ENCODE measurements at regions not wholly inside any gene's neighbourhood (a gene's known extent, or its start where the extent isn't known, plus 50 kb on each side); places are given as distances from the start of the nearest gene placed in this dataset.

DNA sequence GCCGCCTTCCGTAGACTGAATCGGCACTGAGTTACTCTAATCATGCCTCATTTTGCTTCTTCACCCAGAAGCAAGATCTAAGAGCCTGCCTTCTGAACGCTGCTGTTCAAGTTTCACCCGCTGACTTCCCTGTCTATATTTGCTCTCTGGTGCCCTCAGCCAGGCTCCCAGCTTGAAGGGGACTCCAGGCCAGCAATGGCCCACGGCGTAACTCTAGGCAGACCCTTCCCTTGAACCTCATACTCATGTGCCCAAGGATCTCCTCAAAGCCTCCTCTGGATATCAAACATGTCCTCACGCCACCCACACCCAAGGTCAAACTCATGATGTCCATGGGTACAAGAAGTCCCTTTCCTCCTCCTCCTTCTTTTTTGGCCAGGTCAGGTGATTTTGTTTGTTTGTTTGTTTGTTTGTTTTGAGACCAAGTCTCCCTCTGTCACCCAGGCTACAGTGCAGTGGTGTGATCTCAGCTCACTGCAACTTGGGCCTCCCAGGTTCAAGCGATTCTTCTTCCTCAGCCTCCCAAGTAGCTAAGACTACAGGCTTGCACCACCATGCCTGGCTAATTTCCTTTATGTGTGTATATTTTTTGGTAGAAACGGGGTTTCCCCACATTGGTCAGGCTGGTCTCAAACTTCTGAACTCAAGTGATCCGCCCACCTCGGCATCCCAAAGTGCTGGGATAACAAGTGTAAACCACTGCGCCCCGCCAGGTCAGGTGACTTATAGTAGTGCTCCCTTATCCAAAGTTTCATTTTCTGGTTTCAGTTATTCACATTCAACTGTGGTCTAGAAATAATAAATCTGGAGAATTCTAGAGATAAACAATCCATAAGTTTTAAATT is 239.0 kb downstream of the SYK start:
- ChIA-PET POLR2A (ENCODE audit: partially characterized antibody) (no interaction called here), CTCF (ENCODE audit: partially characterized antibody) (interaction anchor here (1.5 kb wide), 1 partner anchor 385 kb away, joined by 4 read pairs; no protein-coding TSS in a partner anchor)
- peaks cover 12% of the 10 kb centered on the region for H3K4me1 ChIP-seq (ENCODE audit: insufficient read depth, low read length)
- H3K4me3 Mint-ChIP-seq, result no peak overlapping the region
- no peak overlapping the region for H3K27ac ChIP-seq (ENCODE audit: low read depth, low read length)
- no peak overlapping the region for H3K4me3 ChIP-seq (ENCODE audit: low read length in 2 of 2)
- H3K36me3 Mint-ChIP-seq, result no peaks in the 10 kb centered on the region
- no peaks in the 10 kb centered on the region for H3K9me3 Mint-ChIP-seq
- H3K27ac Mint-ChIP-seq, result peak overlapping the region in 2 of 7 donors; percentile 42 to 60
- H3K27me3 ChIP-seq (ENCODE audit: insufficient read depth, low read length), result peaks cover 5% of the 10 kb centered on the region
- H3K27me3 Mint-ChIP-seq, result peaks cover 30 to 39% of the 10 kb centered on the region in 2 donors
- no peaks in the 10 kb centered on the region for H3K9me3 ChIP-seq (ENCODE audit: control insufficient read depth in 1 of 2, low read length in 2 of 2)
- no peaks in the 10 kb centered on the region for H3K36me3 ChIP-seq (ENCODE audit: insufficient read depth, low read length)
- peaks cover 11 to 15% (median 12%) of the 10 kb centered on the region in 4 donors for H3K4me1 Mint-ChIP-seq
- DNase-seq, result no peak
- intact Hi-C loops (cut with micrococcal nuclease), result no loop called here

DNA sequence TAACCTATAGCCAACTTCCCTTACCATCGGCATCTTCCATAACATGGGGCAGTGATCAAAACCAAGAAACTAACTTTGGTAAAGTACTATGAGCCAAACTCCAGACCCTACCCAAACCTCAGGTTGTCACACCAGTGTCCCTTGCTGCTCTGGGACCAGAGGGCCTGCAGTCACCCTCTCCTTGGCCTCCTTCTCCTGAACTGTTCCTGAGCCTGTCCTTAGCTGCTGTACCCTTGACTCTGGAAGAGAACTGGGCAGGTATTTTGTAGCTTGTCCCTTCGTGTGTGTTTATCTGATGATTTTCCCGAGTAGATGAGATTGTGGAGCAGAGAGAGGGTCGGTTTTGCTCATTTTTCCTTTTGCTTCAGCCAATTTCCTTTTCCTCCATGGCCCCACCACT is 240.4 kb downstream of the SYK start:
- CTCF ChIA-PET (ENCODE audit: partially characterized antibody), result no interaction called here
- H3K27ac ChIP-seq (ENCODE audit: low read depth, low read length), result no peak overlapping the region
- Mint-ChIP-seq H3K9me3 (no peaks in the 10 kb centered on the region), H3K36me3 (no peaks in the 10 kb centered on the region), H3K4me3 (no peak overlapping the region), H3K27me3 (peaks cover 30 to 39% of the 10 kb centered on the region in 2 donors), H3K4me1 (peaks cover 11 to 14% (median 12%) of the 10 kb centered on the region in 4 donors), H3K27ac (no peak overlapping the region)
- no peak for DNase-seq
- peaks cover 5% of the 10 kb centered on the region for H3K27me3 ChIP-seq (ENCODE audit: insufficient read depth, low read length)
- no peaks in the 10 kb centered on the region for H3K36me3 ChIP-seq (ENCODE audit: insufficient read depth, low read length)
- intact Hi-C loops (cut with micrococcal nuclease), result no loop called here
- POLR2A ChIA-PET (ENCODE audit: partially characterized antibody), result no interaction called here
- no peak overlapping the region for H3K4me3 ChIP-seq (ENCODE audit: low read length in 2 of 2)
- H3K4me1 ChIP-seq (ENCODE audit: insufficient read depth, low read length), result peaks cover 12% of the 10 kb centered on the region
- H3K9me3 ChIP-seq (ENCODE audit: control insufficient read depth in 1 of 2, low read length in 2 of 2), result no peaks in the 10 kb centered on the region

DNA sequence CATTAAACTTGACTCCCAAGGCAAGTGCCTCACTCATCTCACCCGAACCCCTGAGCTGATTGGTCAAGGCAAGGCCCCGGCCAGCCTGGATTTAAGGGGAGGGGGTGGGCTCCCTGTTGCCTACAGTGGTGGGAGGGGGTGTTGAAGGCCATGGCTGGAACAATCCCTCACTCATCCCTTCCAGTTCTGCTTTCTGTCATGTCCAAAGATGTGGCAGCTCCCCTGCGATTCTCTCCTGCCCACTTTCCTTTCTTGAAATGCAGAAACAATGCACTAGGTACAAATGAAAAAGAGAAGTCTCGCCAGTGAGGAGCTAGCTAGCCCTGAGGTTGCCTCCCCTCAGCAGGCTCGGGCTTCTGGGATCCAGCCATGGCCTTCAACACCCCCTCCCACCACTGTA is 240.9 kb downstream of the SYK start:
- Mint-ChIP-seq H3K4me1 (peaks cover 11 to 13% (median 12%) of the 10 kb centered on the region in 4 donors), H3K36me3 (no peaks in the 10 kb centered on the region), H3K27ac (no peak overlapping the region), H3K9me3 (no peaks in the 10 kb centered on the region), H3K4me3 (no peak overlapping the region), H3K27me3 (peaks cover 30 to 39% of the 10 kb centered on the region in 2 donors)
- Histone ChIP-seq H3K36me3 (ENCODE audit: insufficient read depth, low read length) (no peaks in the 10 kb centered on the region), H3K4me1 (ENCODE audit: insufficient read depth, low read length) (peaks cover 12% of the 10 kb centered on the region), H3K27me3 (ENCODE audit: insufficient read depth, low read length) (peaks cover 5% of the 10 kb centered on the region), H3K4me3 (ENCODE audit: low read length in 2 of 2) (no peak overlapping the region), H3K9me3 (ENCODE audit: control insufficient read depth in 1 of 2, low read length in 2 of 2) (no peaks in the 10 kb centered on the region), H3K27ac (ENCODE audit: low read depth, low read length) (no peak overlapping the region)
- intact Hi-C loops (cut with micrococcal nuclease), result no loop called here
- CTCF ChIA-PET (ENCODE audit: partially characterized antibody), result no interaction called here
- DNase-seq, result no peak
- POLR2A ChIA-PET (ENCODE audit: partially characterized antibody), result no interaction called here

DNA sequence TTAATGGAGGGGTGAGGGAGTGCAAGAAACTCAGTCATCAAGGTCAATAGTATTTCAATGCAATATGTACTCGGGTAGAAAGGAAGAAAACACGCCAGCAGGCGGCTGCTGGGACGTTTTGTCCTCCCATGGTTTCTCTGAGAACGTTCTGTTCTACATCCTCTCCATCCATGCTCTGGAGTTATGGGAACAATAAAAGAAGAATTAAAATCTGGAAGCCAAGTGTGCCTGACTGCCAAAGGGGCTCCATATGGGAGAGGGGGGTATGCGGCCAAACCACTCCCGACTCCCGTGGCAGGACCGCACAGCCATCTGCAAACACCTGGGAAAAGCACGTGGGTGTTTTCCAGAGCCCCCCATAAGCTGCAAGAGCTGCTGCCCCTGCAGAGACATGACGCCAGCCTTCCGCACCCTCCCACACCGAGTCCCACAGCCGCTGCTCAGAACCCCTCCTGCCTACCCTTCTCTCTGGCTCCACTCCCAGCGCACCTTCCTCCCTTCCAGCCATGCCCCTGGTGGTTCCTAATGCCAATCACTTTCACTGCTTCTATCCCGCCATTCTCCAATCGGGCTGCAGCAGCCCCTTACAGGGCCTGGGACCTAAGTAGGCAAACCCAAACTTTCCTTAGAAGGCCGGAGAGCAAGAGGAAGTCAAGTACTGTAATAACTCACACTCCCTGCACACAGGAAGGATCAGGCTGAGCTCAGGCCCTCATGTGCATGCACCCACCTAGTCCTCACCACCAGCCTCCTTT is 241.6 kb downstream of the SYK start:
- Histone ChIP-seq H3K4me3 (ENCODE audit: low read length in 2 of 2) (no peak overlapping the region), H3K9me3 (ENCODE audit: control insufficient read depth in 1 of 2, low read length in 2 of 2) (no peaks in the 10 kb centered on the region), H3K4me1 (ENCODE audit: insufficient read depth, low read length) (peaks cover 17% of the 10 kb centered on the region), H3K27ac (ENCODE audit: low read depth, low read length) (no peak overlapping the region), H3K36me3 (ENCODE audit: insufficient read depth, low read length) (no peaks in the 10 kb centered on the region), H3K27me3 (ENCODE audit: insufficient read depth, low read length) (peaks cover 5% of the 10 kb centered on the region)
- ChIA-PET CTCF (ENCODE audit: partially characterized antibody) (no interaction called here), POLR2A (ENCODE audit: partially characterized antibody) (no interaction called here)
- Mint-ChIP-seq H3K36me3 (no peaks in the 10 kb centered on the region), H3K27ac (no peak overlapping the region), H3K4me3 (no peak overlapping the region), H3K27me3 (peaks cover 28 to 44% of the 10 kb centered on the region in 2 donors), H3K9me3 (no peaks in the 10 kb centered on the region), H3K4me1 (peaks cover 13 to 15% (median 14%) of the 10 kb centered on the region in 4 donors)
- intact Hi-C loops (cut with micrococcal nuclease), result no loop called here
- DNase-seq, result no peak

DNA sequence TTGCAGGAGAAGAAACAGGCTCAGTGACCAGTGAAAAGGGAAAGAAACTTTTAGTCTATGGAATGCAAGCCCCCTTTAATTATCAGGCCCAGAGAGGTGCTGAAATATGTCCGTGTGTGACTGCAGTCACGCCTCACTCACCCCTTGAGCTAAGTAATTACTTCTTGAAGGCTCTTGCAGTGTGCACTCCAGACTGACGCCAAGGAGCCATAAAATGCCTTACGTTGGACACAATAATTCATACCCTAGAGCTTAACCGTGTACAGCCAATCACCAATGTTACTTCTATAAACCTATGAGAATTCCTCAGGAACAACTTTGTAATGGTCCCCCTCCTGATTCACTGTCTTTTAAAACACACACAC is 242.2 kb downstream of the SYK start:
- H3K4me3 Mint-ChIP-seq, result no peak overlapping the region
- H3K27me3 Mint-ChIP-seq, result peaks cover 28 to 44% of the 10 kb centered on the region in 2 donors
- no peak overlapping the region for H3K4me3 ChIP-seq (ENCODE audit: low read length in 2 of 2)
- no peak for DNase-seq
- H3K4me1 ChIP-seq (ENCODE audit: insufficient read depth, low read length), result peaks cover 22% of the 10 kb centered on the region
- peaks cover 5% of the 10 kb centered on the region for H3K27me3 ChIP-seq (ENCODE audit: insufficient read depth, low read length)
- H3K27ac ChIP-seq (ENCODE audit: low read depth, low read length), result no peak overlapping the region
- intact Hi-C loops (cut with micrococcal nuclease), result no loop called here
- H3K9me3 ChIP-seq (ENCODE audit: control insufficient read depth in 1 of 2, low read length in 2 of 2), result no peaks in the 10 kb centered on the region
- H3K9me3 Mint-ChIP-seq, result no peaks in the 10 kb centered on the region
- H3K36me3 Mint-ChIP-seq, result no peaks in the 10 kb centered on the region
- H3K4me1 Mint-ChIP-seq, result peaks cover 12 to 19% (median 15%) of the 10 kb centered on the region in 4 donors
- H3K27ac Mint-ChIP-seq, result no peak overlapping the region
- POLR2A ChIA-PET (ENCODE audit: partially characterized antibody), result no interaction called here
- CTCF ChIA-PET (ENCODE audit: partially characterized antibody), result interaction anchor here (0.9 kb wide), 1 partner anchor 382 kb away, joined by 3 read pairs; no protein-coding TSS in a partner anchor
- no peaks in the 10 kb centered on the region for H3K36me3 ChIP-seq (ENCODE audit: insufficient read depth, low read length)

DNA sequence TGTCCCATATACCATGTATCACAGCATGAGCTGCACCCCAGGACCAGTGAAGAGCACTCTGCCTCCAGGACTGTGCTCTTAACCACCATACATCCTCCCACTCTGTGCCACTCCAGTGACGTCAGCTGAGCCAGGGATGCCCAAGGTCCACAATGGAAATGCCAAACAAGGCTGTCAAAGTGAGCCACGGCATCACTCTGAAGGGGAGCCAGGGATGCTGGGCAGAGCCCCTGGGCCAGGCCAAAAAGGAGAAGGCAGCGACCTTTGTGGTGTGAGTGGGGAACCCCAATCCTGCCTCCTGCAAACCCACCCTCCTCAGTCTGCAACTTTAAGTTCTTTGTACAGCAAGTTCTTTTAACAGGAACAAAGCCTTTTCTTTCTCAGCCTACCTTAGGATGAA is 242.7 kb downstream of the SYK start:
- CTCF ChIA-PET (ENCODE audit: partially characterized antibody), result interaction anchor here (0.9 kb wide), 1 partner anchor 382 kb away, joined by 3 read pairs; no protein-coding TSS in a partner anchor
- no peak overlapping the region for H3K27ac ChIP-seq (ENCODE audit: low read depth, low read length)
- H3K27ac Mint-ChIP-seq, result no peak overlapping the region
- H3K36me3 ChIP-seq (ENCODE audit: insufficient read depth, low read length), result no peaks in the 10 kb centered on the region
- no peaks in the 10 kb centered on the region for H3K9me3 Mint-ChIP-seq
- H3K36me3 Mint-ChIP-seq, result no peaks in the 10 kb centered on the region
- intact Hi-C loops (cut with micrococcal nuclease), result no loop called here
- peaks cover 22% of the 10 kb centered on the region for H3K4me1 ChIP-seq (ENCODE audit: insufficient read depth, low read length)
- H3K4me3 Mint-ChIP-seq, result no peak overlapping the region
- peaks cover 31 to 48% of the 10 kb centered on the region in 2 donors for H3K27me3 Mint-ChIP-seq
- DNase-seq, result no peak
- H3K4me3 ChIP-seq (ENCODE audit: low read length in 2 of 2), result no peak overlapping the region
- H3K9me3 ChIP-seq (ENCODE audit: control insufficient read depth in 1 of 2, low read length in 2 of 2), result no peaks in the 10 kb centered on the region
- peaks cover 5% of the 10 kb centered on the region for H3K27me3 ChIP-seq (ENCODE audit: insufficient read depth, low read length)
- POLR2A ChIA-PET (ENCODE audit: partially characterized antibody), result no interaction called here
- H3K4me1 Mint-ChIP-seq, result peaks cover 12 to 19% (median 15%) of the 10 kb centered on the region in 4 donors

DNA sequence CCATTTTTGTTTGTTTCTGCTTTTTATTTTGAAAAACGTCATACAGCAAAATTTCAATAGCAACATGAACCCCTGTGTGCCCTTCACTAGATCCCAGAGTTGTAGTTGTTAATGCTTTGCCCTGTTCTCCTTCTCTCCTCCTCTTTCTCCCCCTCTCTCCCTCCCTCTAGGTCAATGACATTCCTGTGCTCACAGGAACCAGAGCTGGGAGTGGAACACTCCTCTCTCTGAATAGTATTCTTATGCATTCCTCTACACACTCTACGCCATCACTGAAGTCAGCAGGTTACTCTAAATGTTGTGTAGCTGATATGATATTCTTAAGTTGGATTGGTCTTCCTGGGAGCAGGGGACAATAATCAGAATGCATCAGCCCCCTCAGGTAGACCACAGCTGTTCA is 243.4 kb downstream of the SYK start:
- peaks cover 5% of the 10 kb centered on the region for H3K27me3 ChIP-seq (ENCODE audit: insufficient read depth, low read length)
- POLR2A ChIA-PET (ENCODE audit: partially characterized antibody), result no interaction called here
- no peaks in the 10 kb centered on the region for H3K36me3 ChIP-seq (ENCODE audit: insufficient read depth, low read length)
- DNase-seq, result no peak
- peaks cover 12 to 19% (median 15%) of the 10 kb centered on the region in 4 donors for H3K4me1 Mint-ChIP-seq
- no peak overlapping the region for H3K27ac ChIP-seq (ENCODE audit: low read depth, low read length)
- no peak overlapping the region for H3K4me3 ChIP-seq (ENCODE audit: low read length in 2 of 2)
- H3K4me1 ChIP-seq (ENCODE audit: insufficient read depth, low read length), result peaks cover 22% of the 10 kb centered on the region
- no peak overlapping the region for H3K4me3 Mint-ChIP-seq
- no peaks in the 10 kb centered on the region for H3K36me3 Mint-ChIP-seq
- intact Hi-C loops (cut with micrococcal nuclease), result no loop called here
- no peaks in the 10 kb centered on the region for H3K9me3 Mint-ChIP-seq
- H3K27me3 Mint-ChIP-seq, result peaks cover 31 to 49% of the 10 kb centered on the region in 2 donors
- CTCF ChIA-PET (ENCODE audit: partially characterized antibody), result no interaction called here
- no peak overlapping the region for H3K27ac Mint-ChIP-seq
- H3K9me3 ChIP-seq (ENCODE audit: control insufficient read depth in 1 of 2, low read length in 2 of 2), result no peaks in the 10 kb centered on the region
